Stimulated activated CD4-positive, alpha-beta T cell treated with anti-CD3 and anti-CD28 coated beads, Interleukin-1b, Interleukin-23, amount 100 ng/mL, for 24 hours (primary cell): ENCODE measurements at regions not wholly inside any gene's neighbourhood (a gene's known extent, or its start where the extent isn't known, plus 50 kb on each side); places are given as distances from the start of the nearest gene placed in this dataset.

ENCODE experiments used
- DNase-seq, 4 experiments: peaks; one replicate each; pipeline ENCODE4 v3.0.0-alpha.2; 2020; ENCODE audit warnings: low read depth in 4 of 4, low spot score in 1 of 4

DNA sequence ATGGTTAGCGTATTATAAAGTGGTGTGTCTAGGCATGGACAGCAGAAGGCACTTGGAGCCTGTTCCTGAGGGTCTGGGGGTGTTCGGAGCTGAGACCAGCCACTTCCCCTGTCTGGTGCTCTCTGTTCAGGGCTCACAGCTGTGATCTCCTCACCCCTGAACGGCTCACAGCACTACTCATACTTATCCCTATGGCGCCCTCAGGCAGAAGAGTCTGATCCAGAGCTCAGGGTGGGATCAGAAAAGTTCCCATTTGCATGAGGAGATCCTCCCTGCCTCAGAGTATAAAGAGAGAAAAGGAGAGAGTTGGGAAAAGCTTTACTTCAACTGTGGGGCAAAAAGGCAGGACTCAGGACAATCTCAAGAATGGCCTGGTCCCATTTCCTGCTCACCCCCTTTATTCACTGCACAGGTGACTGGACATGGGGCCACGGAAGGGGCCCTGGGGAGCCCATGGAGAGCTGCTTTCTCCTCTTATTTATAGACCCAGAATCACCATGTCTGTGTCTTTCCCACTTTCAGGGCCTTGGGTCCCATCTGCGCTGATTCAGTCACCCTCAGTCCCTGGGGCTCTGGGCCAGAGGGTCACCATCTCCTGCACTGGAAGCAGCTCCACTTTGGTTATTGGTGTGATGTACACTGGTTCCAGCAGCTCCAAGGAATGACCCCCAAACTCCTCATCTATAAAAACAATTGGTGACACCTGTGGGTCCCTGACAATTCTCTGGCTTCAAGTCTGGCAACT is 97.0 kb upstream of the TOP3B start:
- DNase-seq: no peak

GRCh38 chr22:22078329-22078728 is 95.7 kb upstream of the TOP3B start:
- no peak for DNase-seq

- no peak for DNase-seq
These were observed 94.5 kb upstream of the TOP3B start for GRCh38 chr22:22076932-22077703.

DNA sequence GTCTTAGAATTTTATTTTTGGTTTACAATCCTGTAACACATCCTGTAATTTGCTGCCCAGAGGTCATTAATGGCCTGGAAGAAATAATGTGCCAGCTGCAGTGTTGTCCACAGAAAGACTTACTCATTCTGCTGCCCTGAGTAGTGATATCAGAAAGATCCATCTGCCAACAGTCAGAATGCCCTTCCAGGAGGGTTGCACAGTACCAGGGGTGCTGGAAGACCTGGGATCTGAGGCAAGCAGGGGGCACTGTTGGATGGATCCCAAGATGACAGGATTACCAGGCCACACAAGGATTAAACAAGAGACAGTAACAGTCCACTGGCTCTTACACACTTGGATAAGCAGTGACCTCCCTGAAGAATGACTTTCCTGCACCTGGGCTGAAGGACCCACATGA is 93.8 kb upstream of the TOP3B start:
- no peak for DNase-seq

DNA sequence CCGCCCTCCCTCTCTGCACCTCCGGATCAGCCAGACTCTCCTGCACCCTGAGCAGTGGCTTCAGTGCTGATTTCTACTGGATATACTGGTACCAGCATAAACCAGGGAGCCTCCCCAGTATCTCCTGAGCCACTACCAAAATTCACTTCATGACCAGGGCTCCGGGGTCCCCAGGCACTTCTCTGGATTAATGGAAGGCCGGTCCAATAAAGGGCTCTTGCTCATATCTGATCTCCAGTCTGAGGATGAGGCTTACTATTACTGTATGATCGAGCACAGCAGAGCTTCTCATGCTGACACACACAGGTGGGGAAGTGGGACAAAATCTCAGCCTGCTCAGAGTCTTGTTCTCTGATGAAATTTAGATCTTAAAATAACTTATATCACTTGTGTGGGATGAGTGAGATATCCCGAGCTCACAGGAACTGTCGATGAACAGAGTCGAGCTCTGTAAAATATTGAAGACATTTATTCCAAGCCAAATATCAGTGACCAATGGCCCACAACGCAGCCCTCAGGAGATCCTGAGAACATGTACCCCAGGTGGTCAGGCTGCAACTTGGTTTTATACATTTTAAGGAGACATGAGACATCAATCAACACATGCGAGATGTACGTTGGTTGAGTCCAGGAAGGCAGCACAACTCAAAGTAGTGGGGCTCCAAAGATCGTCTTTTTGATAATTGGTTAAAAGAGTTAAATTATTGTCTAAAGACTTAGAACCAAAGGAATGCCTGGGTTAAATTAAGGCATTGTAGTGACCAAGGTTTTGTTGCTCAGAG is 93.0 kb upstream of the TOP3B start:
- DNase-seq: no peak

DNA sequence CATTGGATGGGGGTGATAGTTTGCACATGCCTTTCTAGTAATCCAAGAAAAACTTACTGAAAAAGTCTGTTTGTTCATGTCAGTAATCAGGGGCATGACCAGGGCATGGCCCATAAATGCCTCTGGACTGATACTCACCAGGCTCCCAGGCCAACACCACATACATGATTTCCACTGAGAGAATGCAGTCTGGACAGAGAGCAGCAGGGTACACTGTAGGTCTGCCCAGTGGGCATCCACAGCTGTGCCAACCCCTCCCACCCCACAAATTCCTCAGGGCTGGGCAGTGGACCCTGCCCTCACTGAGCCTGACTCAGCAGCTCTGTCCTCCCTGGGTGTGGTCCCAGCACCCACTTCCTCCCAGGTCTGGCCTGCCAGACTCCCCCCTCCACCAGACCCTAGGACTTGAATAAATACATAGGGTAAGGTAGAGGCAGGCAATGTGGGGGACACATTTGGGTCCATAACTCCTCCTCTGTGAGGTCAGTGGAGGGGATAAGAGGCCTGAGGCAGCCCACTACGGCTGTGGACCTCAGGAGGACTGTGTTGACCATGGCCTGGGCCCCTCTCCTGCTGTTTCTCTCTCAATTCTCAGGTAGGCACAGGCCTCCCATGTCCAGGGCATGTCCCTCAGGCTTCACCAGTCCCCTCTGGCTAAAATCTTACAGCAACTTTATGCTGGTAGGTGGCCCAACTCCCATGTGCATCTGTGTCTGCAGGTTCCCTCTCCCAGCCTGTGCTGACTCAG is 92.2 kb upstream of the TOP3B start:
- no peak for DNase-seq

DNA sequence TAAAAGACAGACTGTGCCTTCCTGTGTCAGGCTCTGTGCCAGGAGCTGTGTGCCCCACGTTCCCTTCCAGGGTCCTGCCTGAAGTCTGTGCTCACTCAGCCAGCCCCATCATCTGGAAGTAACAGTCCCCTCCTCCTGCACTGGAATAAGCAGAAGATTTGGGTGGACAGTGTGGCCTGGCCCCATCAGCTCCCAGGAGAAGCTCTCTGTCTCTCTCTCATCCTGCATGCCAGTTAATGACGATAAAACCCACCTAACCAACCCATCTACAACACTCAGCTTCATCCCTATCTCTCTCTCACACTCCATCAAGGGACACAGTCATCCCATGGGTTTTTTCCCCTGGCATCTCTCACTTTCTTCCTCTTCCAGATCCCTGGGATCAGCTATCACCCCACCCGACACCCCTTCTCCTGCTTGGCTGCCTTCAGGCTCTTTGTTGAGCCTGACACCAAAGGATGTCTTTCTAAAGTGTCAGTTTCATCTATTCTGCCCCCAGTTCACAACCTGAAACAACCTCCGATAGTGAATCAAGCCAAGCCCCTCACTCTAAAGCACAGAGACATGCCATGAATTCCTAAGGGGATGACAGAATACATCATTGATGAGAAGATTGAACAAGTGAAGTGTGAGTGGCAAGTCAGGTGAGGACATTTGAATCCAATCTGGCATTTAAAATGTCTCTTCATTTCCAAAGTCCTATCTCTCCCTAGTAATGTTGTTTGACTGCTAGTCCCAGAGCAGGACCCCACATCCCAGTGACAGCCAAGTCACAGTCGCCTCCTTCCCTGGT is 91.4 kb upstream of the TOP3B start:
- DNase-seq: no peak

DNA sequence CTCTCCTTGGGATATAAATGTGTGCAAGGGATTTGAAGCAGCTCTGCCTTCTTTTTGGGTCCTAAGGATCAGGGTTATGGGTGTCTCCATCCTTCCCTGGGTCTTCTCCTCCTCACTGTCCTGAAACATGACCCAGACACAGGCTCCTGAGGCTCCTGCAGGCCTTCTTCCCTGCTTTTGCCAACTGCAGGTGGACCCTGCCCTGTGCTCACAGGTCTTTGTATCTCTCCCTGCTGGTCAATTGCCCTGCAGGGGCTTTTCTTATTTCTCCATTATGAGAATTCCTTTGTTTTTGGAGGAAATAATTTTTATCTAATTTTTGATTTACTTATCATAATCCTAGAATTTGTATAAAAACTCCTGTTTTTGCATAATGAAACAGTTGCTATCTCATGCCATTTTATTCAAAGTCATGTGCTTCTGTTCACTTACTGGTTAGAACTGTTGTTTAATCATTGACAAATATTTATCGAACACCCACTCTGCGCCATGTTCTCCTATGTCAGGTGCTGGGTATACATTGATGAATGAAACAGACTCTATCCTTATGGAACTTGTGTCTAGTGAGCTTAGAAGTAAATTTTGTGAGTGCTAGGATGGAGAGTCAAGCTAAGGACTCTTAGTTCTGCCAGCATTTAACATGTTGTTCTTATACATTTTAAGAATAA is 89.7 kb upstream of the TOP3B start:
- DNase-seq: no peak

GRCh38 chr22:22071455-22071854 is 88.9 kb upstream of the TOP3B start:
- DNase-seq: no peak

DNA sequence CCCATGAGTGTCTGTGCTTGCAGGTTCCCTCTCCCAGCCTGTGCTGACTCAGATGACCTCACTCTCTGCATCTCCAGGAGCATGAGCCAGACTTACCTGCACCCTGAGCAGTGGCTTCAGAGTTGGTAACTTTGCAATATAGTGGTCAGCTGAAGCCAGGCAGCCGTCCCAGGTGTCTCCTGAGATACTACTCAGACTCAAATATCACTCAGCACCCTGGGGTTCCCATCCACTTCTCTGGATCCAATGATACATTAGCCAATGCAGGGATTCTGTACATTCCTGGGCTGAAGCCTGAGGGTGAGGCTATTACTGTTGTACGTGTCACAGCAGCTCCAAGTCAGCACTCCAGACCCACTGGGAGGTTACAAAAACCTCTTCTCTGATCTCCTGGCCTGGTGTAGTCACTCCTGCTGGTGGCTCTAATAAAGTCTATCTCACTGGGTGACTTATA is 87.8 kb upstream of the TOP3B start:
- no peak for DNase-seq

DNA sequence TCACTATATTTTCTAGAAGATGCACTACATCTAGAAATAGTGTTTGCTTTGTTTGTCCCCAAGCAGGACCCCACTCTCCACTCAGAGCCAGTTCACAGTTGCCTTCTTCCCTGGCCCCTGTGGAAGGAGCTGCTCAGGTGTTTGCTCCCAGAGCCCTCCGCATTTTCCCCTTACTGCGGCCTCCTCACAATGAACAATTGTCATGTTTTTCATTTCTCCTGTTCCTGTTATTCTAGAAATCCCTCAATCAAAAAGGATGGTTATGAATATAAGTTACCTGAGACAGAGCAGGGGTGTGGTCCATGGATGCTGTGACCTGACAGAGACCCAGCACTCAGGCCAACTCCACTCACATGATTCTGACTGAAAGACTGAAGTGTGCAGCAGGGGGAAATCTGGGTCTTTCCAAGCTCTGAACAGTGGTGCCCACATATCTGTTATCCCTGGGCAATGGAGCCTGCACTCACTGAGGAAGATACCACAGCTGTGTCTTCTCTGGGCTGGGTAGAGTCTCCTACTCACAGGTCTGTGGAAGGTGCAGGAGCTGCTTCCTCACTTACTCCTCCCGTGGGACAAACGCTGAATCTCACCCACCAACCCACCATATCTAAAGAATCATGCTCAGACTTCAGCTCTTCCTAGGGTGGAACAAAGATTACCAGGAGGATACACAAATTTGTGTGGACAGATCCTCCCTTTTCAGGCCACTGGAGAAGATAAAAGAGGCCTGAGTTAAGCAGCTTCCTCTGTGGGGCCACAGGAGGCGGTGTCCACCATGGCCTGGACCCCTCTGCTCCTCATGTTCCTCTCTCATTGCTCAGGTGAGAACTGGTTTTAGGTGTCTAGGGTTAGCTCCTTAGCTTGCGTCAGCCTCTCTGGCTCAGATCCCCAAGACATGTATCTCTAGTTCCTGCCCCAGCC is 87.1 kb upstream of the TOP3B start:
- DNase-seq: no peak

DNA sequence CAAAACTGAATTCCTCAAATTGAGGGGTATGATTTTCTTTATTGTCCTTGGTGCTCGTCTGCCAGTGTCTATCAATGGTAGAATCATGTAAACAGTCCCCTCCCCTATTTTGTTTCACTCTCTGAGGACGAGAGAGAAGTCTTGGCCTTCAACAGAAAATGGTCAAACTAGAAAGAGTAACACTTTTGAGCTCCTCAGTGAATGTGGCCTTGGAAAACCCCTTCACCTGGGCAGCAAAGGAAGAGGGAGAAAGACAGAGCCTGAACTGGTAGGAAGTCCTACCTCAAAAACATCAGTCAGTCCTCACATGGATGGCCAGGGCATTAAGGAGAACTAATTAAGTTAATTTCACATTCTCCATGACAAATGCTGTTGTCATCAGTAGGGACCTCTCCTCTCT is 86.1 kb upstream of the TOP3B start:
- DNase-seq: no peak

GRCh38 chr22:22068025-22068424 is 85.4 kb upstream of the TOP3B start:
- DNase-seq: no peak

DNA sequence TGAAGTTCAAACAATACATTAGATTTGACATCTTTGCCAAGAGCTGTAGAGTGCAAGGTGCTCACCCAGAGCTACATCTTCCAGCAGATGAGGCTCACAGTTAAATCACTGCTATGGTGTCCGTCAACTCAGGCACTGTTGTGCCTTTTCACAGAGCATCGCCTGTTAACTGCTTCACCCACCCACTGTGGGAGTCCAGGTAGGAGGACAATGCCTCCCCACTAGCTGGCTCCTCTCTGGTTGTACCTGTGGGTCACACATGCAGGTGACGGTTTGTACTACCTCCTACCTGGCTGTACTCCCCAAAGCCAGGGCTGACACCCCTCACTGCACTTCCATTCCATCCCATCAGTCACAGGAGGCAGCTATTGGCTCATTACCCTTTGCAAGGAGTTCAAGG is 84.6 kb upstream of the TOP3B start:
- no peak for DNase-seq

DNA sequence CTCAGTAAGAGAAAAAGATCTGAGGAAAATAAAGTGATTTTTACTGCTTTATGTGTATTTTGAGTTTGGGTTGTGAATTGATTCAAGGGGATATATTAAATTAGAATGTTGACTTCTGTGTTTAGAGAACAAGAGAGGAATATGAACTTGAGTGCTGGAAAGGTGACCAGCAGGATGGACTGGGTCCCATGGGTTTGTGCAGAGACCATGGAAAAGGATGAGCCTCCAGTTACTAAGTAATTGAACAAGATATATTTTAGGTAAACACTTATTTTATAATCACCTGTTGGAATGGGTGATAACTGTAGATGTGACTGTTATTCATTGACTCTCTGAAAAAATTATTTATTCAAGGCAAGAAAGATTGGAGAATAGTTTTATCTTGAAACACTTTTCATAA is 82.0 kb upstream of the TOP3B start:
- DNase-seq: no peak

DNA sequence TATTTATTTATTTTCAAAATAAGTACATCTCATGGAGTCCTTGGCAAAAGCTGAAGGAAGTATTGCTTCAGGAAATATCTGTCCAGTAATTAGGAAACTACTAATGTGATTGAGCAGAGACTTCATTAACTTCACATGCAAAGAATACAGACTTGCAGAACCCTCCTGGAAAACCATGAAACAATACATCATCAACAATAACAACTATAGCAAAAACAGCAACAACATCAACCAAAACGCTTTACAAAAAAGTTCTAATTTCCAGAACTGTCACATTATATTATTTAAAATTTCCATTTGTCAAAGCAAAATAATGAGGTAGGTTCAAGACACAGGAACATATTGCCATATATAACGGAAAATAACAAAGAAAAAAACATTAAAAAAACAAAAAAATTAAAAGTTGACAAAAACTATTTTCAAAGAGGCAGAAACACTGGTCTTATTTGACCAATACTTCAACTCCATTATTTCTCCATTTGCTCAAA is 79.8 kb upstream of the TOP3B start:
- no peak for DNase-seq

DNA sequence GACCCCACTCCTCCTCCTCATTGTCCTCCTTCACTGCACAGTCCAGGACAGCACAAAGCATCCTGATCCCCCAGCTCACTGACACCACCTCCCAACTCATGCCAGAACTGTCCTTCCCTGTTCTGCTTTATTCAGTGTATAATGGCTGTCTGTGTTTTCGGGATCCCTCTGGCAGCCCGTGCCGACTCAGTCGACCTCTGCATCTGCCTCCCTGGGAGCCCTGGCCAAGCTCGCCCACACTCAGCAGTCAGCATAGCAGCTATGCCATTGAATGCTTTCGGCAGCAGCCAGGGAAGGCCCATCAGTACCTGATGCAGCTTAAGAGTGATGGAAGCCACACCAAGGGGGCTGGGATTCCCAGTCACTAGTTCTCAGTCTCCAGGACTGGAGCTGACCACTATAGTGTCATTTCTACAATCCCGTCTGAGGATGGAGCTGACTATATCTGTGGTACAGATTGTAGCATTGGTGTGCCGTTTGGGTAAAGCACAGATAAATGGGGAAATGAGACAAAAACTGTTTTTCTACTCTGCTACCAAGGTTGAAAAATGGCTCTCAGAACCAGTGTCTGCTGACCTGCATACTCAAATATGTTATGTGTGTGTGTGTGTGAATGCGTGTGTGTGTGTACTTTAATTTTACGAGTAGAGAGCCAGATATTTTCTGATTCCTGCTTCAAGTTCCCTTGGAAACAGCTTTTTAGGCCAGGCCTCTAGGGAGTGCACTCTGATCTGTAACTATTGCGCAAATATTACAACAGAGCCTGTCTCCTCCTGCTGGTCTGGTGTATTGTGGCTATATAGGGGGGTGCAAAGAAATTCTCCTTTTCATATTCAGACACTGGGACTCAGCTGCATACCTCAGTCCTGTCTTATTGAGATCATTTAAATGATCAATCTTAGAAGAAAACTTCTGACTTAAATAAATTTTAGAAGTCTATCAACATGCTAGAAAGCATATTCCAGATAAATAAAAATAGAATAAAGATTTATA is 78.8 kb upstream of the TOP3B start:
- DNase-seq: no peak
